Neural progenitor cell (in vitro differentiated cells): ENCODE measurements at regions not wholly inside any gene's neighbourhood (a gene's known extent, or its start where the extent isn't known, plus 50 kb on each side); places are given as distances from the start of the nearest gene placed in this dataset.

Experiments
- DNase-seq: peaks from one replicate; pipeline ENCODE4 v3.0.0-alpha.2; 2016; ENCODE audit warnings: low spot score
- H2AFZ ChIP-seq: fragments of 200-600 bp; sonication (generic); replicated peaks from 2 replicates; pipeline ENCODE4 v1.6.1; 2016; ENCODE audit warnings: antibody characterized with exemption
- H3F3A ChIP-seq: fragments of 200-600 bp; sonication (generic); 2 replicates; pipeline ENCODE4 v1.6.1; 2016; ENCODE audit warnings: antibody characterized with exemption, low read depth
- H3K27ac ChIP-seq: fragments of 200-600 bp; sonication (generic); 2 replicates; pipeline ENCODE4 v1.5.1; 2016; ENCODE audit warnings: mild to moderate bottlenecking
- H3K27me3 ChIP-seq: fragments of 200-600 bp; sonication (generic); 2 replicates; pipeline ENCODE4 v1.6.1; 2016; ENCODE audit warnings: mild to moderate bottlenecking, moderate library complexity
- H3K36me3 ChIP-seq: fragments of 200-600 bp; sonication (generic); 2 replicates; pipeline ENCODE4 v1.5.1; 2016
- H3K4me1 ChIP-seq: fragments of 200-600 bp; sonication (generic); 2 replicates; pipeline ENCODE4 v1.6.1; 2016; ENCODE audit warnings: mixed run types
- H3K4me2 ChIP-seq: fragments of 200-600 bp; sonication (generic); 2 replicates; pipeline ENCODE4 v1.6.1; 2016
- H3K4me3 ChIP-seq: fragments of 200-600 bp; sonication (generic); 2 replicates; pipeline ENCODE4 v1.5.1; 2016
- H3K79me2 ChIP-seq: fragments of 200-600 bp; sonication (generic); 2 replicates; pipeline ENCODE4 v1.6.1; 2016; ENCODE audit warnings: low read depth
- H3K9ac ChIP-seq: fragments of 200-600 bp; sonication (generic); 2 replicates; pipeline ENCODE4 v1.6.1; 2016
- H3K9me3 ChIP-seq: fragments of 200-600 bp; sonication (generic); 2 replicates; pipeline ENCODE4 v1.5.1; 2016; ENCODE audit warnings: low read depth
- H4K20me1 ChIP-seq: fragments of 200-600 bp; sonication (generic); 2 replicates; pipeline ENCODE4 v1.6.1; 2016; ENCODE audit warnings: low read depth
- H3K27ac Mint-ChIP-seq: 3 replicates; pipeline ENCODE4 v1.8.0; 2021; ENCODE audit warnings: mixed read lengths
- H3K27me3 Mint-ChIP-seq: 2 replicates; pipeline ENCODE4 v1.8.0; 2022; ENCODE audit warnings: low read depth, mild to moderate bottlenecking, inconsistent platforms, moderate library complexity, mixed read lengths; ENCODE audit not compliant: insufficient read depth
- H3K36me3 Mint-ChIP-seq: 3 replicates; pipeline ENCODE4 v1.8.0; 2021; ENCODE audit warnings: mixed read lengths
- H3K4me1 Mint-ChIP-seq: 3 replicates; pipeline ENCODE4 v1.8.0; 2021; ENCODE audit warnings: mixed read lengths
- H3K4me3 Mint-ChIP-seq: 3 replicates; pipeline ENCODE4 v1.8.0; 2021; ENCODE audit warnings: mild to moderate bottlenecking, moderate library complexity, mixed read lengths
- H3K9me3 Mint-ChIP-seq: 3 replicates; pipeline ENCODE4 v1.8.0; 2020; ENCODE audit warnings: mixed read lengths
- EZH2 ChIP-seq: fragments of 200-600 bp; sonication (generic); IDR thresholded peaks from 2 replicates; pipeline ENCODE4 v1.6.1; 2017; ENCODE audit warnings: antibody characterized with exemption, mild to moderate bottlenecking, moderate library complexity
- EZH2phosphoT487 ChIP-seq: fragments of 200-600 bp; sonication (generic); IDR thresholded peaks from 2 replicates; pipeline ENCODE4 v1.6.1; 2017; ENCODE audit warnings: antibody characterized with exemption
- TF ChIP-seq, protein P1 (sequence below): fragments of 200-600 bp; sonication (generic); IDR thresholded peaks from 2 replicates; pipeline ENCODE4 v1.5.1; 2017; ENCODE audit warnings: antibody characterized with exemption, mild to moderate bottlenecking

GRCh38 chr14:51534610-51535011 lies 117.1 kb upstream of the FRMD6 start:
- Histone ChIP-seq H3K79me2 (no peaks in the 10 kb centered on the region), H3K9me3 (no peaks in the 10 kb centered on the region), H2AFZ (no peak overlapping the region), H3K4me1 (no peaks in the 10 kb centered on the region), H4K20me1 (no peaks in the 10 kb centered on the region), H3F3A (no peaks in the 10 kb centered on the region), H3K36me3 (no peaks in the 10 kb centered on the region), H3K27me3 (no peaks in the 10 kb centered on the region), H3K27ac (no peak overlapping the region), H3K4me2 (no peak overlapping the region), H3K4me3 (no peak overlapping the region), H3K9ac (no peak overlapping the region)
- Mint-ChIP-seq H3K9me3 (no peaks in the 10 kb centered on the region), H3K27me3 (no peaks in the 10 kb centered on the region), H3K27ac (peak overlapping the region; percentile 81), H3K4me1 (peaks cover 9% of the 10 kb centered on the region), H3K4me3 (no peak overlapping the region), H3K36me3 (no peaks in the 10 kb centered on the region)
- TF ChIP-seq, protein P1, sequence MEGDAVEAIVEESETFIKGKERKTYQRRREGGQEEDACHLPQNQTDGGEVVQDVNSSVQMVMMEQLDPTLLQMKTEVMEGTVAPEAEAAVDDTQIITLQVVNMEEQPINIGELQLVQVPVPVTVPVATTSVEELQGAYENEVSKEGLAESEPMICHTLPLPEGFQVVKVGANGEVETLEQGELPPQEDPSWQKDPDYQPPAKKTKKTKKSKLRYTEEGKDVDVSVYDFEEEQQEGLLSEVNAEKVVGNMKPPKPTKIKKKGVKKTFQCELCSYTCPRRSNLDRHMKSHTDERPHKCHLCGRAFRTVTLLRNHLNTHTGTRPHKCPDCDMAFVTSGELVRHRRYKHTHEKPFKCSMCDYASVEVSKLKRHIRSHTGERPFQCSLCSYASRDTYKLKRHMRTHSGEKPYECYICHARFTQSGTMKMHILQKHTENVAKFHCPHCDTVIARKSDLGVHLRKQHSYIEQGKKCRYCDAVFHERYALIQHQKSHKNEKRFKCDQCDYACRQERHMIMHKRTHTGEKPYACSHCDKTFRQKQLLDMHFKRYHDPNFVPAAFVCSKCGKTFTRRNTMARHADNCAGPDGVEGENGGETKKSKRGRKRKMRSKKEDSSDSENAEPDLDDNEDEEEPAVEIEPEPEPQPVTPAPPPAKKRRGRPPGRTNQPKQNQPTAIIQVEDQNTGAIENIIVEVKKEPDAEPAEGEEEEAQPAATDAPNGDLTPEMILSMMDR = no peak
- TF ChIP-seq EZH2 (no peak), EZH2phosphoT487 (no peak)
- DNase-seq = no peak

DNA sequence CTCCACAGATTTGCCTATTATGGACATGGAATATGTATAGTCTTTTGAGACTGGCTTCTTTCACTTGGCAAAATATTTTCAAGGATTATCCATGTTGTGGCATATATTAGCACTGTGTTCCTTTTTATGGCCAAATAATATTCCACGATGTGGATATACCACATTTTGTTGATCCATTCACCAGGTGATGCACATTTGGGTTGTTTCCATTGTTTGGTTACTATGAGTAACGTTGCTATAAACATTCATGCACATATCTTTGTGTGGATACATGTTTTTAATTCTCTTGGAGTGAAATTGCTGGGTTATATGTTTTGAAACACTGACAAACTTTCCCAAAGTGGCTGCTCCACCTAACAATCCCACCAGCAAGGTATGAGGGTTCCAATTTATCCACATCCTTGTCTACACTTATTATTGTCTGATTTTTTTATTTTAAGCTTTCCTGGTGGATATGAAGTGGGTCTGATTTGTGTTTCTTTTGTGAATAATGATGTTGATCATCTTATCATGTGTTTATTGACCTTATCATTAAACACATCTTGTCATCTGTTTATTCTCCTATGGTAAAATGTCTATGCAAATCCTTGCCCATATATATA lies 116.2 kb upstream of the FRMD6 start:
- no peaks in the 10 kb centered on the region for H3K27me3 Mint-ChIP-seq
- no peak overlapping the region for H3K9ac ChIP-seq
- no peaks in the 10 kb centered on the region for H3K9me3 Mint-ChIP-seq
- no peaks in the 10 kb centered on the region for H3F3A ChIP-seq
- no peak for DNase-seq
- no peak overlapping the region for H3K27ac Mint-ChIP-seq
- no peak overlapping the region for H3K4me3 Mint-ChIP-seq
- H3K4me1 Mint-ChIP-seq = peaks cover 9% of the 10 kb centered on the region
- H3K9me3 ChIP-seq = no peaks in the 10 kb centered on the region
- no peaks in the 10 kb centered on the region for H3K36me3 ChIP-seq
- no peaks in the 10 kb centered on the region for H3K4me1 ChIP-seq
- H4K20me1 ChIP-seq = no peaks in the 10 kb centered on the region
- H3K4me3 ChIP-seq = no peak overlapping the region
- no peaks in the 10 kb centered on the region for H3K27me3 ChIP-seq
- H3K27ac ChIP-seq = no peak overlapping the region
- no peak overlapping the region for H3K4me2 ChIP-seq
- no peak overlapping the region for H2AFZ ChIP-seq
- no peaks in the 10 kb centered on the region for H3K79me2 ChIP-seq
- H3K36me3 Mint-ChIP-seq = no peaks in the 10 kb centered on the region
- TF ChIP-seq EZH2 (no peak), EZH2phosphoT487 (no peak)
- TF ChIP-seq, protein P1 = no peak

DNA sequence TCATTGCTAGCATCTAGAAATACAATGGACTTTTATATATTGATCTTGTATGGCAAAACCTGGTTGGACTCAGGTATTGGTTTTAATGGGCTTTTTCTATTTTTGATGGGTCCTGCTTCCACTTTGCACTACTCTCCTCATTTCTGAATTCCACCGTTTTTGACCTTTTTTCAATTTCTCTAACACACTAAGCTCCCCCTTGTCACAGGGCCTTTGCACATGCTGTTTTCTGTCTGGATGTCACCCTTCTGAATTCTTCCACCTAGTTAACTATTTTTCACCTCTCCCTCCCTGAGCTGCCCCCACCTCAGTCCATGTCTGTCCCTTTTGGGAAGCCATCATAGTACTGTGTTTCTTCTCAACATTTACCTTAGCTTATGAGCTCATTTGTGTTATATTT lies 112.7 kb upstream of the FRMD6 start:
- Histone ChIP-seq H3K36me3 (no peaks in the 10 kb centered on the region), H3K27me3 (no peaks in the 10 kb centered on the region), H3F3A (no peaks in the 10 kb centered on the region), H3K9ac (no peak overlapping the region), H3K27ac (no peak overlapping the region), H4K20me1 (no peaks in the 10 kb centered on the region), H2AFZ (no peak overlapping the region), H3K4me3 (no peak overlapping the region), H3K79me2 (no peaks in the 10 kb centered on the region), H3K4me2 (no peak overlapping the region), H3K4me1 (no peaks in the 10 kb centered on the region), H3K9me3 (no peaks in the 10 kb centered on the region)
- H3K36me3 Mint-ChIP-seq = no peaks in the 10 kb centered on the region
- peaks cover 9% of the 10 kb centered on the region for H3K4me1 Mint-ChIP-seq
- H3K9me3 Mint-ChIP-seq = no peaks in the 10 kb centered on the region
- no peak for DNase-seq
- TF ChIP-seq, protein P1 = no peak
- TF ChIP-seq EZH2 = no peak
- no peak for TF ChIP-seq EZH2phosphoT487
- H3K27ac Mint-ChIP-seq = no peak overlapping the region
- H3K4me3 Mint-ChIP-seq = no peak overlapping the region
- no peaks in the 10 kb centered on the region for H3K27me3 Mint-ChIP-seq
